A549 (cell line): ENCODE measurements at regions not wholly inside any gene's neighbourhood (a gene's known extent, or its start where the extent isn't known, plus 50 kb on each side); places are given as distances from the start of the nearest gene placed in this dataset.

Experiments used
- ATAC-seq, 2 experiments: fragments of 200-7000 bp in 1 of 2; fragments of >200 bp in 1 of 2; cut with Nextera tagmentation in 1 of 2; cut with Tn5 transposase in 1 of 2; 3 replicates each; pipeline versions ENCODE4 v1.8.0 to v1.9.1; 2018 to 2020; ENCODE audit warnings: mild to moderate bottlenecking in 1 of 2, moderate library complexity in 1 of 2
- CTCF ChIA-PET: fragments of 300-600 bp; sonication (Branson Sonifier 250); formaldehyde crosslinking; extraction: SDS; loops from one replicate; lab custom pipeline; 2021; ENCODE audit warnings: antibody characterized with exemption, inconsistent platforms; lab: Yijun Ruan, JAX
- POLR2A ChIA-PET: fragments of 350-600 bp; formaldehyde crosslinking; extraction: SDS; loops from one replicate; lab custom pipeline; 2021; ENCODE audit warnings: antibody characterized with exemption, inconsistent platforms; lab: Yijun Ruan, JAX
- DNase-seq, 2 experiments: peaks; one replicate each; pipeline versions ENCODE4 v3.0.0 to v3.0.0-alpha.2; 2011 to 2016; ENCODE audit warnings: low read depth in 1 of 2, low spot score in 1 of 2
- FAIRE-seq: peaks from 2 replicates; lab custom pipeline; 2011; peaks lifted over from hg19 to GRCh38; lab: Jason Lieb, UNC
- H3K27ac ChIP-seq, 2 experiments: fragments of >200 bp; sonication (Bioruptor Twin); formaldehyde crosslinking; 3 replicates each; pipeline ENCODE4 v1.5.1; 2016 to 2017
- H3K4me1 ChIP-seq: fragments of >200 bp; sonication (Bioruptor Twin); formaldehyde crosslinking; 3 replicates; pipeline ENCODE4 v1.6.1; 2016
- H3K4me2 ChIP-seq: fragments of >200 bp; sonication (Bioruptor Twin); formaldehyde crosslinking; 3 replicates; pipeline ENCODE4 v1.6.1; 2016
- H3K4me3 ChIP-seq: fragments of >200 bp; sonication (Bioruptor Twin); formaldehyde crosslinking; 3 replicates; pipeline ENCODE4 v1.5.1; 2016
- H3K9me3 ChIP-seq: fragments of >200 bp; sonication (Bioruptor Twin); formaldehyde crosslinking; 3 replicates; pipeline ENCODE4 v1.6.1; 2016
- CBX2 ChIP-seq: fragments of 200-600 bp; sonication (generic); IDR thresholded peaks from 2 replicates; pipeline ENCODE4 v1.6.1; 2016; ENCODE audit warnings: low read depth, mild to moderate bottlenecking, borderline replicate concordance
- CBX8 ChIP-seq: fragments of 200-600 bp; sonication (generic); IDR thresholded peaks from 2 replicates; pipeline ENCODE4 v1.6.1; 2016
- CEBPB ChIP-seq, 2 experiments: fragments of >200 bp in 1 of 2; sonication (Bioruptor Twin) in 1 of 2; formaldehyde crosslinking in 1 of 2; IDR thresholded peaks; 2 replicates each; pipeline ENCODE4 v1.6.1; 2012 to 2016
- E2F6 ChIP-seq: IDR thresholded peaks from 2 replicates; pipeline ENCODE4 v1.6.1; 2012; ENCODE audit warnings: low read depth, borderline replicate concordance
- HDAC2 ChIP-seq: fragments of 200-600 bp; sonication (generic); IDR thresholded peaks from 2 replicates; pipeline ENCODE4 v1.6.1; 2016
- HOXA7 ChIP-seq: fragments of 250-450 bp; sonication (Bioruptor Pico); IDR thresholded peaks from 2 replicates; pipeline ENCODE4 v1.5.0; 2020; ENCODE audit warnings: mild to moderate bottlenecking, moderate library complexity
- HOXB5 ChIP-seq: fragments of 250-450 bp; sonication (Bioruptor Pico); IDR thresholded peaks from 2 replicates; pipeline ENCODE4 v1.5.0; 2020; ENCODE audit warnings: mild to moderate bottlenecking, moderate library complexity
- JUNB ChIP-seq: fragments of >200 bp; sonication (Bioruptor Twin); formaldehyde crosslinking; IDR thresholded peaks from 2 replicates; pipeline ENCODE4 v1.6.1; 2016
- KDM1A ChIP-seq: fragments of 200-600 bp; sonication (generic); IDR thresholded peaks from 2 replicates; pipeline ENCODE4 v1.6.1; 2016; ENCODE audit warnings: low read depth, mild to moderate bottlenecking
- KDM5A ChIP-seq: fragments of 200-600 bp; sonication (generic); IDR thresholded peaks from 2 replicates; pipeline ENCODE4 v1.6.1; 2016; ENCODE audit warnings: antibody characterized with exemption, mild to moderate bottlenecking
- MAZ ChIP-seq: fragments of 150-350 bp; IDR thresholded peaks from 2 replicates; pipeline ENCODE4 v1.6.1; 2014; ENCODE audit warnings: antibody characterized with exemption, low read depth, low read length, borderline replicate concordance
- NFE2L2 ChIP-seq: fragments of 150-350 bp; conservative IDR thresholded peaks from 2 replicates; pipeline ENCODE4 v1.6.1; 2014; ENCODE audit warnings: low read length
- POLR2A ChIP-seq: IDR thresholded peaks from 2 replicates; pipeline ENCODE4 v1.6.1; 2012; ENCODE audit warnings: mild to moderate bottlenecking, low read length
- RAD21 ChIP-seq, 2 experiments: fragments of >200 bp in 1 of 2; sonication (Bioruptor Twin) in 1 of 2; formaldehyde crosslinking in 1 of 2; IDR thresholded peaks in 1 of 2; conservative IDR thresholded peaks in 1 of 2; 2 replicates in 1 of 2; 3 replicates in 1 of 2; pipeline ENCODE4 v1.6.1; 2012 to 2018; ENCODE audit warnings: inconsistent platforms in 1 of 2
- RARB ChIP-seq: fragments of 250-450 bp; sonication (Bioruptor Pico); IDR thresholded peaks from 2 replicates; pipeline ENCODE4 v1.8.0; 2021; ENCODE audit warnings: mild to moderate bottlenecking, moderate library complexity
- RFX5 ChIP-seq: fragments of 450-650 bp; IDR thresholded peaks from 2 replicates; pipeline ENCODE4 v1.7.1; 2014; ENCODE audit warnings: antibody characterized with exemption, mild to moderate bottlenecking, moderate library complexity
- TP53 ChIP-seq: fragments of 250-450 bp; sonication (Bioruptor Pico); IDR thresholded peaks from 2 replicates; pipeline ENCODE4 v1.5.0; 2021; ENCODE audit warnings: mild to moderate bottlenecking, moderate library complexity
- ZFP36 ChIP-seq: fragments of 450-650 bp; IDR thresholded peaks from 2 replicates; pipeline ENCODE4 v1.6.1; 2014; ENCODE audit warnings: borderline replicate concordance; ENCODE audit not compliant: partially characterized antibody
- ZNF302 ChIP-seq: fragments of 250-450 bp; sonication (Bioruptor Pico); IDR thresholded peaks from 2 replicates; pipeline ENCODE4 v1.9.0; 2021; ENCODE audit warnings: inconsistent platforms, mild to moderate bottlenecking, moderate library complexity
- ZSCAN20 ChIP-seq: fragments of 250-450 bp; sonication (Bioruptor Pico); IDR thresholded peaks from 2 replicates; pipeline ENCODE4 v1.8.0; 2022; ENCODE audit warnings: mild to moderate bottlenecking, moderate library complexity
- WGBS: methylation state at CpG from one replicate; pipeline ENCODE4 v1.1.6; 2017; ENCODE audit errors: missing lambda C conversion rate; 5-methylcytosine and 5-hydroxymethylcytosine counted together
- TF ChIP-seq, protein P1 (sequence below): fragments of >200 bp; sonication (Bioruptor Twin); formaldehyde crosslinking; IDR thresholded peaks from 3 replicates; pipeline ENCODE4 v1.5.1; 2016

- ChIA-PET POLR2A (no interaction called here), CTCF (interaction anchor here (0.6 kb wide), 1 partner anchor 52 kb away, joined by 3 read pairs; no protein-coding TSS in a partner anchor)
- no peak overlapping the region for H3K27ac ChIP-seq
- ATAC-seq: peak; percentile 34 to 76; a peak in 3 of 6 replicates
- H3K9me3 ChIP-seq: no peaks in the 10 kb centered on the region
- no peak overlapping the region for H3K4me3 ChIP-seq
- no peak overlapping the region for H3K4me2 ChIP-seq
- WGBS: 64% methylated on average over 1 of the region's 1 CpG
- FAIRE-seq: no peak
- peak; percentile 0 to 38 for DNase-seq
- no peaks in the 10 kb centered on the region for H3K4me1 ChIP-seq
- TF ChIP-seq RAD21 (conservative IDR thresholded peaks at IDR 0.05 in 1 of 2, IDR thresholded peaks at IDR 0.05 in 1 of 2): 0 out of 5 replicates have a peak, but pooled peaks of 1 of the 2 experiments have one; percentile 19
- TF ChIP-seq CEBPB (IDR thresholded peaks at IDR 0.05): no peak
- TF ChIP-seq ZSCAN20: no peak
- TF ChIP-seq, protein P1, sequence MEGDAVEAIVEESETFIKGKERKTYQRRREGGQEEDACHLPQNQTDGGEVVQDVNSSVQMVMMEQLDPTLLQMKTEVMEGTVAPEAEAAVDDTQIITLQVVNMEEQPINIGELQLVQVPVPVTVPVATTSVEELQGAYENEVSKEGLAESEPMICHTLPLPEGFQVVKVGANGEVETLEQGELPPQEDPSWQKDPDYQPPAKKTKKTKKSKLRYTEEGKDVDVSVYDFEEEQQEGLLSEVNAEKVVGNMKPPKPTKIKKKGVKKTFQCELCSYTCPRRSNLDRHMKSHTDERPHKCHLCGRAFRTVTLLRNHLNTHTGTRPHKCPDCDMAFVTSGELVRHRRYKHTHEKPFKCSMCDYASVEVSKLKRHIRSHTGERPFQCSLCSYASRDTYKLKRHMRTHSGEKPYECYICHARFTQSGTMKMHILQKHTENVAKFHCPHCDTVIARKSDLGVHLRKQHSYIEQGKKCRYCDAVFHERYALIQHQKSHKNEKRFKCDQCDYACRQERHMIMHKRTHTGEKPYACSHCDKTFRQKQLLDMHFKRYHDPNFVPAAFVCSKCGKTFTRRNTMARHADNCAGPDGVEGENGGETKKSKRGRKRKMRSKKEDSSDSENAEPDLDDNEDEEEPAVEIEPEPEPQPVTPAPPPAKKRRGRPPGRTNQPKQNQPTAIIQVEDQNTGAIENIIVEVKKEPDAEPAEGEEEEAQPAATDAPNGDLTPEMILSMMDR: peak; percentile 15; the same call in 1 of the 3 replicates
- TF ChIP-seq, all 56 proteins: peak for 2
Measured at GRCh38 chr5:104412649-104413240, 850.2 kb upstream of the NUDT12 start.

DNA sequence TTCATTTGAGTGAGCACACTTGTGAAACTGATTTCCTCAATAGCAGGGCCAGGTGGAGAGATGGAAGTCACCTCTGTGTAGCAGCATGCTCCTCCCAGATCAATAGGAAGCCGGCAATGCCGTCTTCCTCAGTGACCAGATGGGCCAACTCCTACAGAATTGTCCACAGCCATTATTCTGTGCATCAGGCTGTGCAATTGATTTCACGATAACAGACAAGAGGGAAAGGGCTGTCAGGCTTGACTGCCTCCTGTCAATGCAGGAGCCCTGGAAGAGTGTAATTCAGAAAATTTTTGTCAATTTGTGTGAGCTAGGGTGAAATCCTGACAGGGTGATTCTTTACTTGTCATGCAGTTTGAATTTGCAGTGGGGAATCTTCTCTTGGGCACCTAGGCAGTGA lies 838.4 kb upstream of the NUDT12 start:
- ATAC-seq: no peak
- FAIRE-seq: no peak
- Histone ChIP-seq H3K4me2 (no peak overlapping the region), H3K4me1 (no peaks in the 10 kb centered on the region), H3K4me3 (no peak overlapping the region), H3K9me3 (peaks cover 4% of the 10 kb centered on the region; the same call in 2 of the 3 replicates), H3K27ac (no peak overlapping the region)
- CTCF ChIA-PET: no interaction called here
- TF ChIP-seq CBX8 (no peak), RFX5 (no peak)
- POLR2A ChIA-PET: no interaction called here
- 61% methylated on average over 3 of the region's 3 CpGs for WGBS
- DNase-seq: no peak

DNA sequence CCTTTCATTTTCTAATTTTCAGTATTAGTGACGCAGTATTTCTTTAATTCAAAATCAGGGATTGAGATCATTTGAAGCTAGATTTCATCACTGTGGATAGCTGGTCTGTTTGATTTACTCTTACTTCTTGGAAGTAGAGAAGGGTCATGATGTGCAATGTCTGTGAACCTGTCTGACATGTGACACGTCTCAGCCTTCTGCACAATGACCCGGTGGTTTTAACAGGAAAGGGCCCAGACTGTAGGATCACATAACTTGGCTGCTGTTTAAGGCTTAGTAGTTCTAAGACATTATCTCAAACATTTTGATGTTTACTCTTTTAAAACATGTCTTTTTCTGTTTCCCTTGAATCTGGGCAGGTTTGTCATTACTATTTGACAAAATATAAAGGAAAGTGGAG lies 823.3 kb upstream of the NUDT12 start:
- Histone ChIP-seq H3K4me1 (no peaks in the 10 kb centered on the region), H3K4me3 (no peak overlapping the region), H3K4me2 (no peak overlapping the region), H3K27ac (no peak overlapping the region), H3K9me3 (0 out of 3 replicates have a peak, but pooled peaks cover 5% of the 10 kb centered on the region)
- TF ChIP-seq ZFP36: no peak
- no peak for TF ChIP-seq HDAC2
- no peak for TF ChIP-seq HOXA7 (CRISPR knock-in tag)
- peak in 1 of 2 experiments; percentile 6 for DNase-seq
- POLR2A ChIA-PET: no interaction called here
- WGBS: 25% methylated on average over 3 of the region's 3 CpGs
- FAIRE-seq: no peak
- no peak for ATAC-seq
- CTCF ChIA-PET: no interaction called here

DNA sequence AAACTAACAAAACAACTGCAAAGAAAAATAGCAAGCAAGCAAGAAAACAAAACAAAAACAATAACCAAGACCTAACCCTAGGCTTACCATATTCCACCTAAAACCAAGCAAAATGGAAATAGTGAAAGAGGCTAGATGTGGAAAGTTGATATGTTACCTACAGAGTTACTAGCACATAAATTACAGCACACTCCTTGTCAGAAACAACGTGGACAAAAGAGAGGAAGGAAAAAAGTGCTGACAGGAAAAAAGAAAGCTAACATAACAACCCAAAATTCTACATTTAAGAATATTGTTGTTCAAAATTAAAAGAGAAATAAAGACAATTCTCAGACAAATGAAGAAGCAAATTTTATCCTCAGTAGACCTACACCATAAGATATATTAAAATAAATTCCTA lies 812.8 kb upstream of the NUDT12 start:
- 9% methylated on average over 1 of the region's 1 CpG for WGBS
- no peak for ATAC-seq
- CTCF ChIA-PET: no interaction called here

More for the DNA sequence above, 812.8 kb upstream of the NUDT12 start:
- FAIRE-seq (no peak), DNase-seq (no peak)
- Histone ChIP-seq H3K4me3 (no peak overlapping the region), H3K9me3 (no peaks in the 10 kb centered on the region), H3K4me2 (no peak overlapping the region), H3K4me1 (no peaks in the 10 kb centered on the region), H3K27ac (no peak overlapping the region)
- POLR2A ChIA-PET: no interaction called here
- no peak for TF ChIP-seq E2F6
- no peak for TF ChIP-seq CBX2
- TF ChIP-seq ZNF302: no peak
- no peak for TF ChIP-seq POLR2A
- TF ChIP-seq HOXB5: no peak
- TF ChIP-seq CEBPB (IDR thresholded peaks at IDR 0.05): no peak
- no peak for TF ChIP-seq NFE2L2
- no peak for TF ChIP-seq RARB (CRISPR knock-in tag)
- no peak for TF ChIP-seq MAZ
- TF ChIP-seq RFX5: no peak
- no peak for TF ChIP-seq KDM5A
- TF ChIP-seq HOXA7 (CRISPR knock-in tag): no peak
- no peak for TF ChIP-seq TP53 (CRISPR knock-in tag)
- TF ChIP-seq JUNB: no peak
- TF ChIP-seq KDM1A: no peak
- no peak for TF ChIP-seq ZSCAN20
